H1 (cell line): ENCODE measurements at regions not wholly inside any gene's neighbourhood (a gene's known extent, or its start where the extent isn't known, plus 50 kb on each side); places are given as distances from the start of the nearest gene placed in this dataset.

Experiments used
- GTF2F1 ChIP-seq: IDR thresholded peaks from 2 replicates; pipeline ENCODE4 v1.6.1; 2012; ENCODE audit warnings: low read depth, low read length, improper control_type of control experiment, borderline replicate concordance
- HDAC6 ChIP-seq: IDR thresholded peaks from one replicate; pipeline ENCODE4 v1.7.1; 2012; ENCODE audit warnings: low read depth, mild to moderate bottlenecking, inconsistent platforms, low read length, moderate library complexity
- RAD21 ChIP-seq, 2 experiments: IDR thresholded peaks in 1 of 2; conservative IDR thresholded peaks in 1 of 2; 2 replicates each; pipeline ENCODE4 v1.6.1; 2011; ENCODE audit warnings: low read depth in 2 of 2, low read length in 2 of 2, improper control_type of control experiment in 1 of 2, inconsistent platforms in 1 of 2, mild to moderate bottlenecking in 1 of 2, moderate library complexity in 1 of 2
- RXRA ChIP-seq: IDR thresholded peaks from 2 replicates; pipeline ENCODE4 v1.6.1; 2011; ENCODE audit warnings: low read depth, mild to moderate bottlenecking, low read length, moderate library complexity; ENCODE audit not compliant: insufficient read depth
- SUZ12 ChIP-seq: fragments of 200-600 bp; sonication (generic); IDR thresholded peaks from 2 replicates; pipeline ENCODE4 v1.6.1; 2012; ENCODE audit warnings: mild to moderate bottlenecking, inconsistent platforms, low read length, moderate library complexity, mixed read lengths

GRCh38 chr20:22690616-22691179 lies 106.3 kb upstream of the FOXA2 start (continued):
- TF ChIP-seq GTF2F1 (no peak), SUZ12 (no peak), HDAC6 (no peak), RAD21 (IDR thresholded peaks at IDR 0.05 in 1 of 2, conservative IDR thresholded peaks at IDR 0.05 in 1 of 2; ENCODE audit: low read depth in 2 of 2, low read length in 2 of 2) (no peak), RXRA (no peak)
